ENCODE measurements at regions not wholly inside any gene's neighbourhood (a gene's known extent, or its start where the extent isn't known, plus 50 kb on each side); places are given as distances from the start of the nearest gene placed in this dataset.

- Histone ChIP-seq H4K20me1 (ENCODE audit: control insufficient read depth, extremely low read depth, insufficient read depth, low read length) (no peaks in the 10 kb centered on the region), H3K36me3 (ENCODE audit: control insufficient read depth in 2 of 2, extremely low read depth in 1 of 2, insufficient read depth in 2 of 2, low read length in 2 of 2) (no peaks in the 10 kb centered on the region), H3K27me3 (ENCODE audit: control insufficient read depth, extremely low read depth, insufficient read depth, low read length) (no peaks in the 10 kb centered on the region), H3K27ac (ENCODE audit: control insufficient read depth, insufficient read depth, low read length) (no peak overlapping the region), H3K9me1 (ENCODE audit: control insufficient read depth, extremely low read depth, insufficient read depth, low read length) (no peaks in the 10 kb centered on the region), H3K4me2 (ENCODE audit: control insufficient read depth, extremely low read depth, insufficient read depth, low read depth, low read length) (no peak overlapping the region), H3K79me2 (ENCODE audit: control insufficient read depth, insufficient read depth, low read length) (no peaks in the 10 kb centered on the region), H3K4me1 (ENCODE audit: control insufficient read depth, extremely low read depth, insufficient read depth, low read length) (no peaks in the 10 kb centered on the region), H3K9ac (ENCODE audit: control insufficient read depth, extremely low read depth, insufficient read depth, low read length) (no peak overlapping the region), H2AFZ (ENCODE audit: control insufficient read depth, low read length) (no peak overlapping the region), H3K4me3 (ENCODE audit: control insufficient read depth in 2 of 3, extremely low read depth in 1 of 3, insufficient read depth in 2 of 3, low read depth in 1 of 3, low read length in 3 of 3) (no peak overlapping the region), H3K9me3 (ENCODE audit: control insufficient read depth, low read depth, low read length) (no peaks in the 10 kb centered on the region)
- FAIRE-seq (no peak), DNase-seq (ENCODE audit: low read depth, low spot score) (no peak)
- dilution Hi-C loops (cut with MboI; ENCODE audit: extremely low pct_ligation_motif_present, low sequenced_read_pairs): no loop called here
- TF ChIP-seq CTCF (optimal IDR thresholded peaks at IDR 0.05 in 1 of 3, IDR thresholded peaks at IDR 0.05 in 1 of 3, conservative IDR thresholded peaks at IDR 0.05 in 1 of 3; ENCODE audit: extremely low read depth in 1 of 3, insufficient read depth in 2 of 3, low read length in 3 of 3): no peak
These were observed 623.2 kb upstream of the ZFHX3 start for GRCh38 chr16:73670836-73671820.

GRCh38 chr16:73669535-73670274 is 621.8 kb upstream of the ZFHX3 start:
- Histone ChIP-seq H3K4me3 (ENCODE audit: control insufficient read depth in 2 of 3, extremely low read depth in 1 of 3, insufficient read depth in 2 of 3, low read depth in 1 of 3, low read length in 3 of 3) (no peak overlapping the region), H2AFZ (ENCODE audit: control insufficient read depth, low read length) (no peak overlapping the region), H3K27ac (ENCODE audit: control insufficient read depth, insufficient read depth, low read length) (no peak overlapping the region), H3K27me3 (ENCODE audit: control insufficient read depth, extremely low read depth, insufficient read depth, low read length) (no peaks in the 10 kb centered on the region), H3K79me2 (ENCODE audit: control insufficient read depth, insufficient read depth, low read length) (no peaks in the 10 kb centered on the region), H3K9me1 (ENCODE audit: control insufficient read depth, extremely low read depth, insufficient read depth, low read length) (no peaks in the 10 kb centered on the region), H3K9me3 (ENCODE audit: control insufficient read depth, low read depth, low read length) (no peaks in the 10 kb centered on the region), H3K9ac (ENCODE audit: control insufficient read depth, extremely low read depth, insufficient read depth, low read length) (no peak overlapping the region), H3K4me2 (ENCODE audit: control insufficient read depth, extremely low read depth, insufficient read depth, low read depth, low read length) (no peak overlapping the region), H3K36me3 (ENCODE audit: control insufficient read depth in 2 of 2, extremely low read depth in 1 of 2, insufficient read depth in 2 of 2, low read length in 2 of 2) (no peaks in the 10 kb centered on the region), H3K4me1 (ENCODE audit: control insufficient read depth, extremely low read depth, insufficient read depth, low read length) (no peaks in the 10 kb centered on the region), H4K20me1 (ENCODE audit: control insufficient read depth, extremely low read depth, insufficient read depth, low read length) (no peaks in the 10 kb centered on the region)
- FAIRE-seq (no peak), DNase-seq (ENCODE audit: low read depth, low spot score) (no peak)
- no peak for TF ChIP-seq CTCF (optimal IDR thresholded peaks at IDR 0.05 in 1 of 3, IDR thresholded peaks at IDR 0.05 in 1 of 3, conservative IDR thresholded peaks at IDR 0.05 in 1 of 3; ENCODE audit: extremely low read depth in 1 of 3, insufficient read depth in 2 of 3, low read length in 3 of 3)
- TF ChIP-seq EZH2 (IDR thresholded peaks at IDR 0.05; ENCODE audit: low read length): no peak
- dilution Hi-C loops (cut with MboI; ENCODE audit: extremely low pct_ligation_motif_present, low sequenced_read_pairs): no loop called here

Data from keratinocyte (primary cell).